ENCODE measurements at regions not wholly inside any gene's neighbourhood (a gene's known extent, or its start where the extent isn't known, plus 50 kb on each side); places are given as distances from the start of the nearest gene placed in this dataset.

DNA sequence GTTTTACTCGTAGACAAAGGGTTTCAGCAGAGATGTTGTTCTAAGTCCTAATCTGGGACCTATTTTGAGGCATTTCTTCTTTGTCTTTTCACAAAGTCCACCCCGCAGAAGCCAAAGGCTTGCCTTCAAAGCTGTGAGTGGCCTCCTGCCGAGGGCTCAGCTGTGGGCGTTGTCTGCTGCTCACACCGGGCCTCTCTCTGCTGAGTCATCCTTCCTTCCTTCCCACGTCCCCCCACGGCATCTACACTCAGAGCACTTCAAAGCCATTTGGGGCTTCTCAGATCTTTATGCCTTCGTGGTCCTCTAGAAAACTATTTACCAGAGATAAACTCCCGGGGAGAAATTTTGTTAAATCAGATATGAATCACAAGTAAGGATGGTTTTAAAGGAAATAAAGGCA, 115.9 kb upstream of the TMPO start:
- TF ChIP-seq, protein P1, sequence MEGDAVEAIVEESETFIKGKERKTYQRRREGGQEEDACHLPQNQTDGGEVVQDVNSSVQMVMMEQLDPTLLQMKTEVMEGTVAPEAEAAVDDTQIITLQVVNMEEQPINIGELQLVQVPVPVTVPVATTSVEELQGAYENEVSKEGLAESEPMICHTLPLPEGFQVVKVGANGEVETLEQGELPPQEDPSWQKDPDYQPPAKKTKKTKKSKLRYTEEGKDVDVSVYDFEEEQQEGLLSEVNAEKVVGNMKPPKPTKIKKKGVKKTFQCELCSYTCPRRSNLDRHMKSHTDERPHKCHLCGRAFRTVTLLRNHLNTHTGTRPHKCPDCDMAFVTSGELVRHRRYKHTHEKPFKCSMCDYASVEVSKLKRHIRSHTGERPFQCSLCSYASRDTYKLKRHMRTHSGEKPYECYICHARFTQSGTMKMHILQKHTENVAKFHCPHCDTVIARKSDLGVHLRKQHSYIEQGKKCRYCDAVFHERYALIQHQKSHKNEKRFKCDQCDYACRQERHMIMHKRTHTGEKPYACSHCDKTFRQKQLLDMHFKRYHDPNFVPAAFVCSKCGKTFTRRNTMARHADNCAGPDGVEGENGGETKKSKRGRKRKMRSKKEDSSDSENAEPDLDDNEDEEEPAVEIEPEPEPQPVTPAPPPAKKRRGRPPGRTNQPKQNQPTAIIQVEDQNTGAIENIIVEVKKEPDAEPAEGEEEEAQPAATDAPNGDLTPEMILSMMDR (conservative IDR thresholded peaks at IDR 0.05; ENCODE audit: low read length) = no peak
- no peak for TF ChIP-seq EZH2phosphoT487 (IDR thresholded peaks at IDR 0.05; ENCODE audit: borderline replicate concordance, low read depth, low read length)
